NB4 (cell line): ENCODE measurements at regions not wholly inside any gene's neighbourhood (a gene's known extent, or its start where the extent isn't known, plus 50 kb on each side); places are given as distances from the start of the nearest gene placed in this dataset.

Experiments used
- DNase-seq: peaks from one replicate; pipeline ENCODE4 v3.0.0; 2010; ENCODE audit warnings: low read depth
- H3K4me3 ChIP-seq: one replicate; pipeline ENCODE4 v1.5.1; 2011; ENCODE audit warnings: mild to moderate bottlenecking, low read depth, low read length, moderate library complexity
- CTCF ChIP-seq: IDR thresholded peaks from one replicate; pipeline ENCODE4 v1.5.1; 2012; ENCODE audit warnings: low read depth, low read length
- MAX ChIP-seq: IDR thresholded peaks from 2 replicates; pipeline ENCODE4 v1.6.1; 2011; ENCODE audit warnings: low read depth, low read length
- MYC ChIP-seq: IDR thresholded peaks from 2 replicates; pipeline ENCODE4 v1.6.1; 2011; ENCODE audit warnings: low read depth, low read length
- POLR2A ChIP-seq: IDR thresholded peaks from 2 replicates; pipeline ENCODE4 v1.6.1; 2011; ENCODE audit warnings: mild to moderate bottlenecking; ENCODE audit not compliant: insufficient read length; ENCODE audit errors: extremely low read depth

GRCh38 chr11:45037434-45038005 lies 86.8 kb upstream of the TP53I11 start:
- DNase-seq, result no peak
- no peak overlapping the region for H3K4me3 ChIP-seq
- TF ChIP-seq MAX (no peak), MYC (no peak)

GRCh38 chr11:45038923-45039322 lies 88.2 kb upstream of the TP53I11 start:
- DNase-seq, result no peak
- TF ChIP-seq MYC (no peak), POLR2A (no peak), MAX (no peak), CTCF (no peak)
- no peak overlapping the region for H3K4me3 ChIP-seq

GRCh38 chr11:45041596-45041995 lies 90.9 kb upstream of the TP53I11 start:
- TF ChIP-seq MAX (no peak), POLR2A (no peak), CTCF (no peak)
- no peak overlapping the region for H3K4me3 ChIP-seq
- no peak for DNase-seq

GRCh38 chr11:45042560-45042959 lies 91.9 kb upstream of the TP53I11 start:
- TF ChIP-seq CTCF (no peak), POLR2A (no peak), MAX (no peak), MYC (no peak)
- no peak for DNase-seq
- H3K4me3 ChIP-seq, result no peak overlapping the region

GRCh38 chr11:45043755-45044475 lies 93.2 kb upstream of the TP53I11 start:
- no peak for DNase-seq
- no peak overlapping the region for H3K4me3 ChIP-seq
- TF ChIP-seq MAX, result no peak
- TF ChIP-seq CTCF, result no peak
- no peak for TF ChIP-seq MYC
- no peak for TF ChIP-seq POLR2A

DNA sequence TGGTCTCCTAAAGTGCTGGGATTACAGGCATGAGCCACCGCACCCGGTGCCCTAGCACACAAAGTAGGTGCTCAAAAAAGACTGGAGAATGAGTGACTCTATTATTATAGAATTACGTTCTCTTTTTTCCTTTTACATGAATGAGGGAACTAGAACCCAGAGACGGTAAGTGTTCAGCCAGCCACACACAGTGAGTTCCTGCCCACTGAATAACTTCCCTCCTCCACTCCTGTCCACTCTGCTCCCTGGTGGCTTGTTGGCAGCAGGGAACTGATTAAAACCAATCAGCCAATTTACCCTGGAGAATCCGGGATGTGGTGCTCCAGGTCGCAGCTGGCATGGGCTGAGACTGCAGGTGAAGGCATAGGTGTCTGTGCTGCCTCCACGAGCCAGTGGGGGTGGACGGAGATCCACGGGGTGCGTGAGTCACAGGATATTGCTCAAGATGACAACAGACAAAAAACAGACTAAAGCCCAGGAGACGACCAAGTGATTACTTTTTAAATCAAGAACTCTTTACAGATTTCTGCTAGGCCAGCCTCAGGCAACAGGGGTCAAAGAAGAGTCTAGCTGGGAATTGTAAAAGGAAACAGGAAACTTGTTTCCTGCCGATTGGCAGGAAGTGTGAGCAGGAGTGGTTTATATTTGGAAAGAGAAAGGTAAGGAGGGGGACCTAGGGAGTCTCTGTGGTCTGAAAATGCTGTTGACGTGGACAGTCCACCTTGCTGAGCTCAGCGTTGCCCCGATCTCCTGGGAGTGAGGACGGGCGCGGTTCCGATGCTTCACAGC lies 95.2 kb upstream of the TP53I11 start:
- TF ChIP-seq MAX, result 0 out of 2 replicates have a peak, but pooled peaks have one; percentile 26
- TF ChIP-seq MYC, result no peak
- no peak overlapping the region for H3K4me3 ChIP-seq
- DNase-seq, result peak; percentile 79
